ENCODE measurements at regions not wholly inside any gene's neighbourhood (a gene's known extent, or its start where the extent isn't known, plus 50 kb on each side); places are given as distances from the start of the nearest gene placed in this dataset.
"Not testable (repeated sequence)": the region's sequence is repeated elsewhere in the genome, so short reads cannot be mapped to it uniquely, and the experiment has no call there.

DNA sequence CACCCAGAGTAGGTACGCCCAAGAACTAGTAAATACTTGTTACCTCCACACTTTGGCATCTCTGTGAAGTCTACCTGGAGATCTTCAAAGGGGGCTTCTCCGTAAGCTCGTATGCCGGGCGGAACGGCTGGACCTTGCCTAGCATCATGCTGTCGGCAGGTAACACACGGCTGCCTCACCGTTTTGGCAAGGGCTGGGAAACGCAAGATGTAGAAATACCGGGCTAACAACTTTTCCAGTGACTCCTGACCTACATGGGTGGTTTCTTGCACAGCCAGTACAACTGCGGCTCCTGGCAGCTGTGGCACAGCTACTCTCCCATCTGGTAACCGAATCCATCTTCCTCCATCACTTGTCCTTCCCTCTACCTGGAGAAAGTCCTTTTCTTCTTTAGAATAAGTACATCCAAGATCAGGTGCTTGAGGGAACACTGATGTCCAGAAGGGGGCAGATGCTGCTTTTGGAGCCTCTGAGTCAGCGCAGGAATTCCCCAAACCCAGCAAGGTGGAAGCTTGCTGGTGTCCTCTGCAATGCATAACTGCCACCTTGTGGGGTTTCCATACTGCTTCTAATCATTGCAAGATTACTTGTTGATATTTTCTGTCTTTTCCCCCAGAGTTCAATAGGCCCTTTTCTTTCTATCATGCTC lies 59.7 kb upstream of the FRG2C start:
- peak; percentile 2 for DNase-seq (ENCODE audit: low spot score)

DNA sequence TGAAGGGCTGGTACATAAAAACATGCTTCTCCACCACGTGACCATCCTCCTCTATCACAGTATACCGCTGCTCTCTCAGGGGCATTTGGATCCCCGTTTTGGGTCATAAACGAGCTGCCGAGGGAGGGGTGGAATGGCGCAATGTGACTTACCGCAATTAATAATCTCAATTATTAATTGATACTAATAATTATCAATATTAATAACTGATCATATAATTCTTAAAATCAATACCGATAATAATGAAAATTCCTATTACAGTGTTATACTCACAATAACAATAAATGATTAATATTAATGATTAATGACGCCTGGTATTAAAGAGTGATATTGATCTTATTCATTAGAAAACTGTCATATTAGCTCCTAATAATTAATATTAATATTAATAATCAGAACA lies 56.1 kb upstream of the FRG2C start:
- not testable (repeated sequence) for DNase-seq (ENCODE audit: low spot score)

DNA sequence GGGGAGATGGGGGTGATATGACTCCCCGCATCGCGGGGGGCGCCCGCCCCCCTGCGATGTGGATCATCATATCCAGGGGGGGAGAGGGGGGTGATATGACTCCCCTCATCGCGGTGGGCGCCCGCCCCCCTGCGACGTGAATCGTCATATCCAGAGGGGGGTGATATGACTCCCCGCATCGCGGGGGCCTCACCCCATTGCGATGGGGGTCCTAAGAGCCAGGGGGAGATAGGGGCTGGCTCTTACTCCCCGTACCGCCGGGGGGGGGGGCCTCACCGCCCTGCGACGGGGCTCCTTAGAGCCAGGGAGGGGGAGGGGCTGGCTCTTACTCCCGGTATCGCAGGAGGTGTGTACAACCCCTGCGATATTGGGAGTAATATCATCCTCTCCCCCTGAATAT lies 54.5 kb upstream of the FRG2C start:
- not testable (repeated sequence) for DNase-seq (ENCODE audit: low spot score)

DNA sequence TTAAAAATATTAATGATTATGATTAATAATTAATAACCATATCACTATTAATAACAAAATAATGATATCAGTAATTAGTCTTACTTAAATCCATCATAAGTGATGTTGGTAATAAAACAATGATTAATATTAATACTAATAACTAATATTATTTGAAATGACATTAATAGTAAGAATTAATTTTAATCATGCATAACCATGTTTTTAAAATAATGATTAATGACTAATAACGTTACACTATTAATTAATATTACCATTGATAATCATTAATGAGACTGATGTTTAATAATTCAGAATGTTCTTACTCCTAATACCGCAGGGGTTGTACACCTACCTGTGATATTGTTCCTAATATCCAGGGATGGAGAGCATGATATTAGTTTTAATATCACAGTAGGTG lies 53.4 kb upstream of the FRG2C start:
- DNase-seq (ENCODE audit: low spot score), result no peak

DNA sequence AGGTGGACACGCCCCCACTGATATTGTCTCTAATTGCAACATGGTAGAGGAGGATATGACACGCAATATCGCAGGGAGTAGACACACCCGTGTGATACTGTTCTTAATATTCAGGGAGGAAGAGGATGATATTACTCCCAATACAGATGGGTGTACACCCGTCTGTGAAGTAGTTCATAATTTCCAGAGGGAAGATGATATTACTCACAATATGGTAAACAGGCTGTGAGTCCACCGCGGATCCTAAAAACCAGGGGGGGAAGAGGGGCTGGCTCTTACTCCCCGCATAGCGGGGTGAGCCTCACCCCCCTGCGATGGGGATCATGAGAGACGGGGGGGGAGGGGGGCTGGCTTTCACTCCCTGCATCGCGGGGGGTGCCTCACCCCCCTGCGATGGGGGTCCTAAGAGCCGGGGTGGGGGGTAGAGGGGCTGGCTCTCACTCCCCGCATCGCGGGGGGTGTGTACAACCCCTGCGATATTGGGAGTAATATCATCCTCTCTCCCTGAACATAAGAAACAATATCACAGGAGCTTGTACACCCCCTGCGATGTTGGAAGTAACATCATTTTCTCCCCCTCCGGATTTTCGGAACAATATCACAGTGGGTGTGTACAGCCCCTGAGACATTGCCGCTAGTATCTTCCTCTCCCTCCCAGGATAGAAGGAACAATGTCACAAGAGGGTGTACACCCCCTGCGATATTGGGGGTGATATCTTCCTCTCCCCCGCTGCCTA lies 52.2 kb upstream of the FRG2C start:
- not testable (repeated sequence) for DNase-seq (ENCODE audit: low spot score)

Measured in NAMALWA (cell line).